HG02884 (cell line): ENCODE measurements at regions not wholly inside any gene's neighbourhood (a gene's known extent, or its start where the extent isn't known, plus 50 kb on each side); places are given as distances from the start of the nearest gene placed in this dataset.

Source experiments
- ATAC-seq: cut with Tn5 transposase; IDR thresholded peaks from one replicate; pipeline ENCODE4 v1.9.1; 2021; ENCODE audit warnings: mild to moderate bottlenecking, moderate library complexity; ENCODE audit not compliant: unreplicated experiment

GRCh38 chr13:58160980-58161379 lies 529.4 kb downstream of the PCDH17 start:
- no peak for ATAC-seq

- no peak for ATAC-seq
These were observed 534.1 kb downstream of the PCDH17 start for GRCh38 chr13:58165617-58166016.

GRCh38 chr13:58181111-58181510 lies 549.6 kb downstream of the PCDH17 start:
- ATAC-seq, result no peak

DNA sequence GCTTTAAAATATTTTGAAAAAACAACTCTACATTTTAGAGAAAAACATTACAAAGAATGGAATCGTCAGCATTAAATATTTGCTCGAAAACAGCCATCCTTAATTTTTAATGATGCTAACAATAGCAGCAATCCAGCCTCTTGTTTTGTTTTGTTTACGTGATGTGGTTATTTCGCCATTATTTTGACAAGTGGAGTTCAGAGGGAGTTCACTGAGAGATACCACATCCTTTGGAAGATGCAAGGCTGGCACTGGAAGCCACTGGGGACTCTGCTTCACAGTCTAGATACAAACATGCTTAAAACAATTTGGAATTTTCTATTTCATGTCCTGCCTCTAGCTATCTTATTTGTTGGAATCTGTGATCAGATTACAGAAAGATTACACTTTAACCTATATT lies 556.3 kb downstream of the PCDH17 start:
- no peak for ATAC-seq

DNA sequence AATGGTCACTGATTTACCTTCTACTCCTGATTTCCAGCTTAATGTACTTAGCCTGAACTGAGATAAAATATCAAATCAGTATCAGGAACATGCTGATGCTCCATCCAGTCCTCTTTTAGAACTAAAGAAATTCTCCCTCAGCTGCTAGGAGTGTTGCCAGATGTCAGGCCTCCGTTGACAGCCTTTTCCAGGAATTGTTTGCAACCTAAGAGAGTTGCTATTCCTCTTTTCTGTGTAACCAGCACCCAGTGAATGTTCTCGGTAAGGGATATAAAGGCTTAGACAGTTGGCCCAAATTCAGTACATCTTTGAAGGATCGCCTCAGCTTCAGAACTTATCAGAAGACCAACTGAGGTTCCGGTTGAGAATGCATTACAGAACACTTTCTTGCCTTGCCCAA lies 559.0 kb downstream of the PCDH17 start:
- ATAC-seq, result no peak

- ATAC-seq, result no peak
These were observed 560.2 kb downstream of the PCDH17 start for GRCh38 chr13:58191754-58192153.

DNA sequence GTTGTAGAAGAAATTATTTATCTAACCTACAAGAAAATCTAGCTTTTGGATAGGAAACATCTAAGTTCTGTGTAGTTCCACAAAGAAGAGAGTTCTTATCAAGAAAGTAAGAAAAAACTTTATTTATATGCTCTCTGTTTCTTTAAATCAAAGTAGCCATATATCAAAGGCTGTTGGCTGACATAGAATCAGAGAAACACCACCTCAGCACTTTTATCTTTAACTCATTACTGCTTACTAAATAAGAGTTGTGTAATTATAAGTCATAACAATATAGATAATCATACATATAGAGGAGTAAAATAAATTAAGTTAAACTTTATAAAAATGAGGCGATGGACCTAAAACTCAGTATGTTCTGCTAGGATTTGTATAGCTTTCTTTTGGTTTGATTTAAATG lies 570.6 kb downstream of the PCDH17 start:
- ATAC-seq, result no peak

GRCh38 chr13:58207501-58207900 lies 576.0 kb downstream of the PCDH17 start:
- no peak for ATAC-seq

- ATAC-seq, result no peak
These were observed 603.9 kb downstream of the PCDH17 start for GRCh38 chr13:58235454-58235853.

DNA sequence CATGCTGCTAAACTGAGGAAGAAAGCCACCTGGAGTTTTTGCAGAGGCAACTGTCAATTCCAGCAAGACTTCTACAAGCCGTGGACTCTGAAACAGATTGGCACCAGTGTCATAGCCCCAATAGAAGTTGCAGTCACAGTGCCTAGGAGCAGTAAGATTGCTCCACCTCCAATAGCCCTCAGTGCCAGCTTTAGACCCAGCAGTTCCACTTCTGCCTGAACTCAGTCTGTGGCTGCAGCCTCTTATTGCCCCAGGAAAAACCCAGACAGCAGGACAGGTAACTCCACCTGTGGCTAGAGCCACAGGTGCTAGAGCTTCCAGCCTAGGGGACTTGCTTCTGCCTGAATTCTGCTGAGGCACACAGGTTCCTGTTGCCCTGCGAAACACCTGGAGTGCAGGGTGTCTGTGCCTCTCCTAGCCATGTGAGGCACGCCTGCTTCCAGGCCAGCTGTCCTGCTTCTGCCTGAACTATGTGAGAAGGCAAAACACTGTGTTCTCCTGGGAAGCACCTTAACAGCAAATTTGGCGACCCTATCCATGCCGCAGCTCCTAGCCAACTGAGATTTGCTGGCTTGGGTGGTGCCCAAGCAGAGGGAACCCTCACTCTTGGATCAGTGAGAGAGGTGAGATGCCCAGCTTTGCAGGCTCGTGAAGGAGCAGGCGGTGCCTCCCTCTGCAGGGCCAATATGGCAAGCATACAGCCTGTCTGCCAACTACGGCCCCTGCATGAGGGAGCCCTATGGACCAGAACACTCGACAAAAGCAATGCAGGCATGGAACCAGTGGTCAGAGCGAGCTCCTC lies 607.6 kb downstream of the PCDH17 start:
- ATAC-seq, result no peak

- no peak for ATAC-seq
These were observed 608.3 kb downstream of the PCDH17 start for GRCh38 chr13:58239774-58240268.

DNA sequence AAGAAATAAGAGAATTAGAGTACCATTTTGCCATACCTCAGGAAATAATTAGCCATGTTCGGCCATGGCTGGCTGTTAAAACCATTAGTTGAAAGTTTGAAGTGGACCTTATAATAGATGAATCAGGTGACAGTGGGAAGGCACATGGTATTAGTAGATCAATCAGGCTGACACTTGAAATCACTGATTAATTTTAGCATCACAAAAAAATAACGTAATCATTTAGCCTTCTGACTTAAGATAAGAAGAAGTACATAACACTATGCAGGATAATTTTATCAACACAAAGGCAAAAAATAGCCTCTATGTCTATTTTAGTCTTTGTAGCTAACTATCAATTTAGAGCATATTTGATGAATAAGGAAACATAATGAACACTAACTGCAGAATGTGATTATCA lies 615.5 kb downstream of the PCDH17 start:
- no peak for ATAC-seq

DNA sequence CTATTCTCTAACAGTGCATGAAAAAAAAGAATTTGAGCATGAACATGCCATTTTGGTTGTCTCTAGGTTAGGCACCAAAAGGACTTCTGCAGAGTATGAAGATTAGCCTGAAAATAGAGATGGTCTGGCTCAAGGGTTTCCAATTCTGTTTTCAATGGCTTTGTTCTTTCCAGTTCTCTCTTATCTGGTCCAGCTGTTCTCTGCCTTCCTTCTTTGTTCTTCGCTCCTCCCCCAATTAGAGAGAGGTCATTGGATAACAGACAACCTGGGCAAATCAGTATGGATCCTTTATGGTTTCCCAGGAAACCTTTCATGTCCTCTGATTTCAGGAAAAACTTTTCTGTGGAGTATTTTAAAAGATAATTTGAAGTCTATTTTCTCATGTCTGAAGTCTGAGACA lies 623.4 kb downstream of the PCDH17 start:
- no peak for ATAC-seq

- ATAC-seq, result no peak
These were observed 634.7 kb downstream of the PCDH17 start for GRCh38 chr13:58266271-58266670.

- ATAC-seq, result no peak
These were observed 667.1 kb downstream of the PCDH17 start for GRCh38 chr13:58298556-58299135.

DNA sequence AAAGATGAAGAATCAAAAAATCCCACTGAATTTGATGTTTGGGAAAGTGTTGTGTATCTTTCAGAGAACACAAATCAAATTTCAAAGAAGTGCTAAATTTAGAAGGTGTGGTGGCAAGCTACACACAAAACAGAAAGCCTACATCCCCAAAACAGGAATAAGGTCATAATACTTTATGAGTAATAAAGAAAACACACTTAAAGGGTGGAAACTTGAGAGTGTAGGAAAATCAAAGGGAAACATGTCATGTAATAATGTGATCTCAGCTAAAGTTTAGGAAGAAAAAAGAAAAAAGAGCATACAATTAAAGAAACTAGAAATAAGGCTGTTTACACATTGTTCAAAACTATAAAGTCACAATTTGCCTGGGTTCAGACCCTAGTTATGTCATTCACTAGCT lies 668.7 kb downstream of the PCDH17 start:
- ATAC-seq, result no peak

- ATAC-seq, result no peak
These were observed 669.6 kb downstream of the PCDH17 start for GRCh38 chr13:58300974-58301681.

GRCh38 chr13:58302349-58302748 lies 670.8 kb downstream of the PCDH17 start:
- ATAC-seq, result no peak

- ATAC-seq, result no peak
These were observed 674.5 kb downstream of the PCDH17 start for GRCh38 chr13:58306062-58306461.

GRCh38 chr13:58313219-58313618 lies 681.7 kb downstream of the PCDH17 start:
- no peak for ATAC-seq

DNA sequence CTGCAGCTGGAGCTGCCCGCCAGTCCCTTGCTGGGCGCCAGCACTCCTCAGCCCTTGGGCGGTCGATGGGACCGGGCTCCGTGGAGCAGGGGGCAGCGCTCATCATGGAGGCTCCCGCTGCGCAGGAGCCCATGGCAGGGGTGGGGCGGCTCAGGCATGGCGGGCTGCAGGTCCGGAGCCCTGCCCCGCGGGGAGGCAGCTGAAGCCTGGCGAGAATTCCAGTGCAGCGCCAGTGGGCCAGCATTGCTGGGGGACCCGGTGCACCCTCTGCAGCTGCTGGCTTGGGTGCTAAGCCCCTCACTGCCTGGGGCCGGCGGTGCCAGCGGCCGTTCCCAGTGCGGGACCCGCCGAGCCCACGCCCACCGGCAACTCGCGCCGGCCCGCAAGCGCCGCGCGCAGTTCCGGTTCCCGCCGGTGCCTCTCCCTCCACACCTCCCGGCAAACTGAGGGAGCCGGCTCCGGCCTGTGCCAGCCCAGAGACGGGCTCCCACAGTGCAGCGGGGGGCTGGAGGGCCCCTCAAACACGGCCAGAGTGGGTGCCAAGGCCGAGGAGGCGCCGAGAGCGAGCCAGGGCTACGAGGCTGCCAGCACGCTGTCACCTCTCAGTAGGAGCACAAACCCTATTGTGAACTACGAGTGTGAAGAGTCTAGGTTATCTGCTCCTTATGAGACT lies 687.1 kb downstream of the PCDH17 start:
- ATAC-seq, result no peak
